ENCODE measurements at regions not wholly inside any gene's neighbourhood (a gene's known extent, or its start where the extent isn't known, plus 50 kb on each side); places are given as distances from the start of the nearest gene placed in this dataset.

GRCh38 chr9:1210954-1211353, 160.8 kb downstream of the DMRT2 start:
- DNase-seq = no peak
- Mint-ChIP-seq H3K9me3 (no peaks in the 10 kb centered on the region), H3K4me3 (no peak overlapping the region), H3K4me1 (ENCODE audit: low read depth) (no peaks in the 10 kb centered on the region), H3K27ac (no peak overlapping the region), H3K36me3 (ENCODE audit: insufficient read depth in 2 of 2) (no peaks in the 10 kb centered on the region), H3K27me3 (ENCODE audit: low read depth) (no peaks in the 10 kb centered on the region)
- ATAC-seq (replicated peaks in 1 of 2) = no peak

GRCh38 chr9:1216532-1216931, 166.4 kb downstream of the DMRT2 start:
- DNase-seq (no peak), ATAC-seq (replicated peaks in 1 of 2) (no peak)
- H3K27ac Mint-ChIP-seq = no peak overlapping the region
- no peaks in the 10 kb centered on the region for H3K4me1 Mint-ChIP-seq (ENCODE audit: low read depth)
- H3K9me3 Mint-ChIP-seq = no peaks in the 10 kb centered on the region
- no peaks in the 10 kb centered on the region for H3K27me3 Mint-ChIP-seq (ENCODE audit: low read depth)
- H3K36me3 Mint-ChIP-seq (ENCODE audit: insufficient read depth in 2 of 2) = no peaks in the 10 kb centered on the region
- no peak overlapping the region for H3K4me3 Mint-ChIP-seq

- ATAC-seq (replicated peaks in 1 of 2) = no peak
- H3K27ac Mint-ChIP-seq = no peak overlapping the region
- no peak overlapping the region for H3K4me3 Mint-ChIP-seq
- no peaks in the 10 kb centered on the region for H3K36me3 Mint-ChIP-seq (ENCODE audit: insufficient read depth in 2 of 2)
- DNase-seq = no peak
- H3K27me3 Mint-ChIP-seq (ENCODE audit: low read depth) = no peaks in the 10 kb centered on the region
- H3K4me1 Mint-ChIP-seq (ENCODE audit: low read depth) = no peaks in the 10 kb centered on the region
- no peaks in the 10 kb centered on the region for H3K9me3 Mint-ChIP-seq
These were observed 166.9 kb downstream of the DMRT2 start for GRCh38 chr9:1217076-1217475.

GRCh38 chr9:1219284-1219683, 169.1 kb downstream of the DMRT2 start:
- Mint-ChIP-seq H3K27ac (no peak overlapping the region), H3K36me3 (ENCODE audit: insufficient read depth in 2 of 2) (no peaks in the 10 kb centered on the region), H3K27me3 (ENCODE audit: low read depth) (no peaks in the 10 kb centered on the region), H3K4me1 (ENCODE audit: low read depth) (no peaks in the 10 kb centered on the region), H3K4me3 (no peak overlapping the region), H3K9me3 (no peaks in the 10 kb centered on the region)
- DNase-seq (no peak), ATAC-seq (replicated peaks in 1 of 2) (no peak)

GRCh38 chr9:1221298-1221697, 171.1 kb downstream of the DMRT2 start:
- no peak for DNase-seq
- H3K9me3 Mint-ChIP-seq = no peaks in the 10 kb centered on the region
- no peak overlapping the region for H3K27ac Mint-ChIP-seq
- H3K27me3 Mint-ChIP-seq (ENCODE audit: low read depth) = no peaks in the 10 kb centered on the region
- no peaks in the 10 kb centered on the region for H3K36me3 Mint-ChIP-seq (ENCODE audit: insufficient read depth in 2 of 2)
- H3K4me1 Mint-ChIP-seq (ENCODE audit: low read depth) = no peaks in the 10 kb centered on the region
- H3K4me3 Mint-ChIP-seq = no peak overlapping the region
- ATAC-seq (replicated peaks in 1 of 2) = no peak

- ATAC-seq (replicated peaks in 1 of 2) = no peak
- H3K4me1 Mint-ChIP-seq (ENCODE audit: low read depth) = no peaks in the 10 kb centered on the region
These were observed 172.4 kb downstream of the DMRT2 start for GRCh38 chr9:1222511-1222910.

GRCh38 chr9:1231998-1232919, 182.1 kb downstream of the DMRT2 start:
- H3K27me3 Mint-ChIP-seq (ENCODE audit: low read depth) = no peaks in the 10 kb centered on the region
- DNase-seq = no peak
- ATAC-seq (replicated peaks in 1 of 2) = no peak
- H3K27ac Mint-ChIP-seq = no peak overlapping the region
- no peaks in the 10 kb centered on the region for H3K4me1 Mint-ChIP-seq (ENCODE audit: low read depth)
- H3K36me3 Mint-ChIP-seq (ENCODE audit: insufficient read depth in 2 of 2) = no peaks in the 10 kb centered on the region
- no peak overlapping the region for H3K4me3 Mint-ChIP-seq
- peaks cover 0 to 3% of the 10 kb centered on the region in 2 donors for H3K9me3 Mint-ChIP-seq

More at GRCh38 chr9:1222511-1222910, 172.4 kb downstream of the DMRT2 start:
- Mint-ChIP-seq H3K27me3 (ENCODE audit: low read depth) (no peaks in the 10 kb centered on the region), H3K9me3 (no peaks in the 10 kb centered on the region), H3K4me3 (no peak overlapping the region), H3K36me3 (ENCODE audit: insufficient read depth in 2 of 2) (no peaks in the 10 kb centered on the region), H3K27ac (no peak overlapping the region)
- DNase-seq = no peak

- Mint-ChIP-seq H3K27ac (no peak overlapping the region), H3K36me3 (ENCODE audit: insufficient read depth in 2 of 2) (no peaks in the 10 kb centered on the region), H3K9me3 (peaks cover 0 to 3% of the 10 kb centered on the region in 2 donors), H3K4me1 (ENCODE audit: low read depth) (no peaks in the 10 kb centered on the region), H3K4me3 (no peak overlapping the region), H3K27me3 (ENCODE audit: low read depth) (no peaks in the 10 kb centered on the region)
- no peak for ATAC-seq (replicated peaks in 1 of 2)
- DNase-seq = no peak
These were observed 183.4 kb downstream of the DMRT2 start for GRCh38 chr9:1233568-1233967.

- H3K4me1 Mint-ChIP-seq (ENCODE audit: low read depth) = no peaks in the 10 kb centered on the region
- no peak for ATAC-seq (replicated peaks in 1 of 2)
- peaks cover 0 to 3% of the 10 kb centered on the region in 2 donors for H3K9me3 Mint-ChIP-seq
- H3K27me3 Mint-ChIP-seq (ENCODE audit: low read depth) = peaks cover 3% of the 10 kb centered on the region
- H3K36me3 Mint-ChIP-seq (ENCODE audit: insufficient read depth in 2 of 2) = no peaks in the 10 kb centered on the region
- H3K27ac Mint-ChIP-seq = no peak overlapping the region
- no peak overlapping the region for H3K4me3 Mint-ChIP-seq
- DNase-seq = no peak
These were observed 185.5 kb downstream of the DMRT2 start for GRCh38 chr9:1235650-1236049.

GRCh38 chr9:1236061-1236460, 185.9 kb downstream of the DMRT2 start:
- DNase-seq (no peak), ATAC-seq (replicated peaks in 1 of 2) (no peak)
- no peak overlapping the region for H3K4me3 Mint-ChIP-seq
- no peak overlapping the region for H3K27ac Mint-ChIP-seq
- H3K9me3 Mint-ChIP-seq = peaks cover under 1 to 3% of the 10 kb centered on the region in 2 donors
- H3K27me3 Mint-ChIP-seq (ENCODE audit: low read depth) = peaks cover 7% of the 10 kb centered on the region
- H3K4me1 Mint-ChIP-seq (ENCODE audit: low read depth) = no peaks in the 10 kb centered on the region
- H3K36me3 Mint-ChIP-seq (ENCODE audit: insufficient read depth in 2 of 2) = no peaks in the 10 kb centered on the region

GRCh38 chr9:1238407-1238806, 188.2 kb downstream of the DMRT2 start:
- no peak overlapping the region for H3K27ac Mint-ChIP-seq
- H3K4me1 Mint-ChIP-seq (ENCODE audit: low read depth) = no peaks in the 10 kb centered on the region
- peaks cover 10% of the 10 kb centered on the region for H3K27me3 Mint-ChIP-seq (ENCODE audit: low read depth)
- DNase-seq (no peak), ATAC-seq (replicated peaks in 1 of 2) (no peak)
- no peak overlapping the region for H3K4me3 Mint-ChIP-seq
- no peaks in the 10 kb centered on the region for H3K36me3 Mint-ChIP-seq (ENCODE audit: insufficient read depth in 2 of 2)
- H3K9me3 Mint-ChIP-seq = peaks cover 2 to 3% of the 10 kb centered on the region in 2 donors

GRCh38 chr9:1248743-1249142, 198.6 kb downstream of the DMRT2 start:
- ATAC-seq (replicated peaks in 1 of 2) (no peak), DNase-seq (no peak)
- H3K9me3 Mint-ChIP-seq = no peaks in the 10 kb centered on the region
- no peak overlapping the region for H3K4me3 Mint-ChIP-seq
- no peaks in the 10 kb centered on the region for H3K4me1 Mint-ChIP-seq (ENCODE audit: low read depth)
- no peak overlapping the region for H3K27ac Mint-ChIP-seq
- no peaks in the 10 kb centered on the region for H3K27me3 Mint-ChIP-seq (ENCODE audit: low read depth)
- H3K36me3 Mint-ChIP-seq (ENCODE audit: insufficient read depth in 2 of 2) = no peaks in the 10 kb centered on the region

GRCh38 chr9:1253064-1253979, 203.2 kb downstream of the DMRT2 start:
- Mint-ChIP-seq H3K27me3 (ENCODE audit: low read depth) (no peaks in the 10 kb centered on the region), H3K9me3 (no peaks in the 10 kb centered on the region), H3K4me1 (ENCODE audit: low read depth) (no peaks in the 10 kb centered on the region), H3K27ac (no peak overlapping the region), H3K4me3 (no peak overlapping the region), H3K36me3 (ENCODE audit: insufficient read depth in 2 of 2) (no peaks in the 10 kb centered on the region)
- DNase-seq = no peak
- no peak for ATAC-seq (replicated peaks in 1 of 2)

Measured in activated T-cell treated with anti-CD3 and anti-CD28 coated beads, Interleukin-2, amount 50 U/mL, for 72 hours (primary cell).